Cardiac fibroblast (primary cell): ENCODE measurements at regions not wholly inside any gene's neighbourhood (a gene's known extent, or its start where the extent isn't known, plus 50 kb on each side); places are given as distances from the start of the nearest gene placed in this dataset.

Experiments used
- DNase-seq, 2 donors: peaks; one replicate each; pipeline versions ENCODE4 v3.0.0 to v3.0.0-alpha.2; 2010; ENCODE audit warnings: low read depth in 2 of 2
- H3K4me3 ChIP-seq, 2 donors: replicated peaks in 1 of 2; 1 replicate in 1 of 2; 2 replicates in 1 of 2; pipeline ENCODE4 v1.5.1; 2011; ENCODE audit warnings: low read depth in 2 of 2, low read length in 2 of 2, mild to moderate bottlenecking in 2 of 2, moderate library complexity in 1 of 2
- TF ChIP-seq, protein P1 (sequence below): IDR thresholded peaks from one replicate; pipeline ENCODE4 v1.5.1; 2011; ENCODE audit warnings: low read depth, mild to moderate bottlenecking, low read length, inconsistent platforms

DNA sequence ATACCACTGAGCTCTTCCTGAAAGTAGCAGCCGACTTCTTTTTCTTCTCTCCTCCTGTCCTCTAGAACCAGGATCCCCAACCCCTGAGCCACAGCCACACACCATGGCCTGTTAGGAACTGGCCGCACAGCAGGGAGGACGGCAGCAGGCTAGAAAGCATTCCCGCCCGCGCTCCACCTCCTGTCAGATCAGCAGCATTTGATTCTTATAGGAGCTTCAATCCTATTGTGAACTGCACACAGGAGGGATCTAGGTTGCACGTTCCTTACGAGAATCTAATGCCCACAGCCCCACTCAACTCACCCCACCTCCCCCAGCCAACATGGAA, 179.1 kb upstream of the SH3BP4 start:
- TF ChIP-seq, protein P1, sequence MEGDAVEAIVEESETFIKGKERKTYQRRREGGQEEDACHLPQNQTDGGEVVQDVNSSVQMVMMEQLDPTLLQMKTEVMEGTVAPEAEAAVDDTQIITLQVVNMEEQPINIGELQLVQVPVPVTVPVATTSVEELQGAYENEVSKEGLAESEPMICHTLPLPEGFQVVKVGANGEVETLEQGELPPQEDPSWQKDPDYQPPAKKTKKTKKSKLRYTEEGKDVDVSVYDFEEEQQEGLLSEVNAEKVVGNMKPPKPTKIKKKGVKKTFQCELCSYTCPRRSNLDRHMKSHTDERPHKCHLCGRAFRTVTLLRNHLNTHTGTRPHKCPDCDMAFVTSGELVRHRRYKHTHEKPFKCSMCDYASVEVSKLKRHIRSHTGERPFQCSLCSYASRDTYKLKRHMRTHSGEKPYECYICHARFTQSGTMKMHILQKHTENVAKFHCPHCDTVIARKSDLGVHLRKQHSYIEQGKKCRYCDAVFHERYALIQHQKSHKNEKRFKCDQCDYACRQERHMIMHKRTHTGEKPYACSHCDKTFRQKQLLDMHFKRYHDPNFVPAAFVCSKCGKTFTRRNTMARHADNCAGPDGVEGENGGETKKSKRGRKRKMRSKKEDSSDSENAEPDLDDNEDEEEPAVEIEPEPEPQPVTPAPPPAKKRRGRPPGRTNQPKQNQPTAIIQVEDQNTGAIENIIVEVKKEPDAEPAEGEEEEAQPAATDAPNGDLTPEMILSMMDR = no peak
- DNase-seq = no peak
- no peak overlapping the region for H3K4me3 ChIP-seq

DNA sequence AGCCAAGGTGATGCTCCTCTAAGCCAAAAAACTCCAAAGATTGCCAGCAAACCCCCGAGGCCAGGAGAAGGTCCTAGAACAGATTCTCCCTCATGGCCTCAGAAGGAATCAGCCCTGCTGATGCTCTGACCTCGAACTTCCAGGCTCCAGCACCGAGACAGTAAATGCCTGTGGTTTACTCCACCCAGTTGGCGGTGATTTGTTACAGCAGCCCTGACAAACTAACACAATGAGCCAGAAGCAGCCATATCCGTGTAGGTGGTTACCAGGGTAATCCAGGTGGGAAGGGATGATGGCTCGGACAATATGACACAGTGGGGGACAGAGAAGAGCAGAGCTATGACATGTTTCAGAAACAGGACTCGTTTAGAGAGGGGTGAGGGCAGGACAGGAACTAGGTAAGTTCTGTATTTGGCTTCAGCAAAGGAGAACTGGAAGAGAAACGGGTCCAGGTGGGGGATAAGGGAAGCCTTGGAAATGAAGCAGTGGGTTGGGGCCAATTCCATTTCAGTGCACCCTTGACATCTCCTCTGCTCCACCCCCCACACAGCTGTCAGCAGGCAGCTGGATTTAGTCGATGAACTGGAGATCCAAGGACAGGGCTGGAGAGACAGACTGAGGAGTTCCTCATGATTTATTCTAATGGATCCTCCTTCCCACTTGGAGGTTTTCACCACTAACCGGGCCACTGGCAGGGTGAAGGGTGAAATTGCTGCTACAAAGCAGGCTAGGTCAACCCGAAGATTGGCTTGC, 179.7 kb upstream of the SH3BP4 start:
- no peak overlapping the region for H3K4me3 ChIP-seq
- TF ChIP-seq, protein P1 = no peak
- DNase-seq = peak; percentile 25 to 39

DNA sequence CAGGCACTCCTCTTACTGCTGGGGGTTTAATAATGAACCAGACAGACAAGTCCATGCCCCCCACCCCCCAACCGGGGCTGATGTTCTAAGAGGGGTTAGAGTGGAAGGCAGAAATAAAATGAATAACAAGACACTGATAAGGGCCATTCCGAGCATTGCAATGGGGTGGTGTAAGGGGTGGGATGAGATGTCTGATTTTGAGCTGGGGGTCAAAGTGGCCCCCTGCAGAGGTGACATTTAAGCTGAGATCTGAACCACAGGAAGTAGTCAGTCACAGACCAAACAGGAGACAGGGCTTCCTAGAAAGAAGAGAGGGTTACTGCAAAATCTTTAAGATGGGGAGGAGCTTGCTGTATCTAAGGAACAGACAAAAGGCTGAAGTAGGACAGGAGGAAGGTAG, 180.6 kb upstream of the SH3BP4 start:
- H3K4me3 ChIP-seq = no peak overlapping the region
- no peak for DNase-seq
- TF ChIP-seq, protein P1 = no peak

DNA sequence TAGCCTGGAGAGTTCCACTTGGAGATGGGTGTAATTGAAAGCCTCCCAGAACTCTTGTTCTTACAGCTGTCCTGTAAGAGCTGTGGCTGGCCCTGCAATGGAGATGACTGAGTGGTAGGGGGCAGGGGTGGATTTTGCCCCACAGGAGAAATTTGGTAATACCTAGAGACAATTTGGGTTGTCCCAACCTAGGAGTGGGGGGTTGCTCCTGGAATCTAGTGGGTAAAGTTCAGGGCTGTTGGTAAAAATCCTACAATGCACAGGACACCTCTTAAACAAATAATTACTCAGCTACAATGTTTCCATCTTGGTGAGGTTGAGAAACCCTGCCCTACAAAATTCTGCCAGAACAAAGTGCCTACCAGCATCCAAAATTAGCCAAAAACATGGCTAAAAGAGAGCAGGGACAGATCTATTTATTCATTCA, 181.1 kb upstream of the SH3BP4 start:
- no peak overlapping the region for H3K4me3 ChIP-seq
- no peak for DNase-seq
- TF ChIP-seq, protein P1 = no peak

DNA sequence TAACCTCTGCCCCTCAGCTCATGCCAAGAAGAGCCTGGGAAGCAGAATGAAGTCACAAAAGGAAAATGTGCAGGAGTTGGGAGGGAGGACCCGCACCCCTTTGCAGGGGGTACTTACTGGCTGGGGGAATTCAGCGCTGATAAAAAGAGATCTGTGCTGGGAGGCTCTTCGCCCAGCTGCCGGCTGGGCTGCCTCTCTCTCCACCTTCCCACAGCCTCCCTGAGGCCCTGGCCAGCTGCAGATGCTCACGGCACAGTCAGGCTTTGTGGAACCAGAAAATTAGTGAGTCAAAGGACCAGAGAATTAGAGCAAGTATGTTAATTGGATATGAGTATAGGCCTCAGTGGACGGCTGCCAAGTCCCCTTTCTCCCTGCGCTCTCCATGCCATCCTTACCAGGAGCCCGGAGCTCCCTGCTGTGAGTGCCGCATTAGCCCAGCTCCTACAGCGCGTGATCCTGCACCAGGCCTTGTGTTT, 181.7 kb upstream of the SH3BP4 start:
- DNase-seq = peak in 1 of 2 donors; percentile 73
- TF ChIP-seq, protein P1 = no peak
- H3K4me3 ChIP-seq = no peak overlapping the region

DNA sequence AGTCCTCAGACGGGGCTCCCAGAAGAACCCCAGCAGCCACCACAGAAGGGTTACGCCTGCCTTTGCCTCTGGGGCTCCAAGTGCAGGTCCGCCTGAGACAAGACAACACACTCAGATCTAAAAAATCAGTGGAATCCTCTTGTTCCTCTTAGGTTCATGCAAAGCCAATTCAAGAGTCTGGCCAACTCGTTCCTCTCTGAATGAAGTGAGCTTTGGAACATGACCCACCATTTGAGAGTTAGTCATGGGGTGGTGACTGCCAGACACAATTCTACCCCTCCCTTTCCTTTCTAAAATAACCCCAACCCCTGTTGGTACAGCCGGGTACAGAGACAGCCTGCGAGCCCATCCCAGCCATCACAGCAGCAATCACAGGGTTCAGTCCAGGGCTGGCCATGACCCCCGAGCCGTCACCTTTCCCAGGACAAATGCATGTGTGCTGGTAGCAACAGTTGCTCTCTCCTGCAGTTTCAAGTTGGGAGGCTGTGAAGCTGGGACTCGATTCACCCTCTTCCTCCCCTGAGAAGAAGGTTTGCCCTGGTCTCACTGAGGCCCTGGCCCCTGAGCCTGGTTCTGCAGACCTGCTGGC, 183.1 kb upstream of the SH3BP4 start:
- TF ChIP-seq, protein P1 = no peak
- DNase-seq = peak in 1 of 2 donors; percentile 33
- H3K4me3 ChIP-seq = no peak overlapping the region
